ENCODE measurements at regions not wholly inside any gene's neighbourhood (a gene's known extent, or its start where the extent isn't known, plus 50 kb on each side); places are given as distances from the start of the nearest gene placed in this dataset.

GRCh38 chr2:185674232-185674631, 64.4 kb upstream of the FSIP2 start:
- no peak for TF ChIP-seq CTCF (IDR thresholded peaks at IDR 0.05)
- TF ChIP-seq POLR2A (IDR thresholded peaks at IDR 0.05), result no peak

Data from esophagus squamous epithelium (tissue), 4 donors.